NCI-H2107 treated with DMSO at 0.1 percent for 48 hours (cell line): ENCODE measurements at regions not wholly inside any gene's neighbourhood (a gene's known extent, or its start where the extent isn't known, plus 50 kb on each side); places are given as distances from the start of the nearest gene placed in this dataset.

Experiments used
- DNase-seq: peaks from one replicate; lab custom pipeline; 2025; ENCODE audit not compliant: unreplicated experiment; lab: John Stamatoyannopoulos, UW

DNA sequence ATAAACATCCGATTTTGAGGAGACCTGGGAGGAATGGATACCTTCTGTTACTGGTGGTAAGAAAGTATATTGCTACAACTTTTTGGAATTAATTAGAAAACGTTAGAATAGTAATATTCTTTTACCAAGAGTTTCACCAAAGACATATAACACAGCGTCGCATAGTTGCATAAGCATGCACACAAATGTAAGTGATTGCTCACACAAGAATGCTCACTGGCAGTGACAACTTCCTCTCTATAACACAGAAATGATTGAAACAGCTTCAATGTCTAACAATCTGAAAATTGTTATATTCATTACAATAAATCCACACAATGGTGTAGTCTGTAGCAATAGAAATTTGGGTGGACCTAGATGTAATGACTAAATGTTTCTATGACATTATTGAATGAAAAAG lies 998.6 kb downstream of the TTLL7 start:
- no peak for DNase-seq

- DNase-seq, result no peak
These were observed 1003.0 kb downstream of the TTLL7 start for GRCh38 chr1:82995951-82996350.

GRCh38 chr1:82994616-82995263 lies 1004.2 kb downstream of the TTLL7 start:
- no peak for DNase-seq

DNA sequence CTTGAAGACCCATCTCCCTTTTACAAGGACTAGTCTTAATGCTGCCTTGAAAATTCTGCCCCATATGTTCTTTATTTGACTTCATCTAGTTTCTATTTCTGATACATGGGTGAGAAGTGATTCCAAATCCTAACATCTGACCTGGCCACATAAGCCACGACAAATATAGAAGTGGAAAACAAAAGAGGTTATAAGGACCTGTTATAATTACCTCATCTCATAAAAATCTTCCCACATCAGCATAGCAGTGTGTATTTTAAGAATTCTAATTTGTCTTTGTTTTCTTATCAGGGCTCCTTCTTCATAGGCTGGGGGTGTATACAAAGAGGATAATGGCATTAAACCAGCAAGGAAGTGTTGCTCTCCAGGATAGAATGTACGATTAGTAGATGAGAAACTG lies 1007.4 kb downstream of the TTLL7 start:
- no peak for DNase-seq

GRCh38 chr1:82979593-82980236 lies 1019.2 kb downstream of the TTLL7 start:
- peak; percentile 95 for DNase-seq

GRCh38 chr1:82978461-82979324 lies 1020.2 kb downstream of the TTLL7 start:
- DNase-seq, result no peak

DNA sequence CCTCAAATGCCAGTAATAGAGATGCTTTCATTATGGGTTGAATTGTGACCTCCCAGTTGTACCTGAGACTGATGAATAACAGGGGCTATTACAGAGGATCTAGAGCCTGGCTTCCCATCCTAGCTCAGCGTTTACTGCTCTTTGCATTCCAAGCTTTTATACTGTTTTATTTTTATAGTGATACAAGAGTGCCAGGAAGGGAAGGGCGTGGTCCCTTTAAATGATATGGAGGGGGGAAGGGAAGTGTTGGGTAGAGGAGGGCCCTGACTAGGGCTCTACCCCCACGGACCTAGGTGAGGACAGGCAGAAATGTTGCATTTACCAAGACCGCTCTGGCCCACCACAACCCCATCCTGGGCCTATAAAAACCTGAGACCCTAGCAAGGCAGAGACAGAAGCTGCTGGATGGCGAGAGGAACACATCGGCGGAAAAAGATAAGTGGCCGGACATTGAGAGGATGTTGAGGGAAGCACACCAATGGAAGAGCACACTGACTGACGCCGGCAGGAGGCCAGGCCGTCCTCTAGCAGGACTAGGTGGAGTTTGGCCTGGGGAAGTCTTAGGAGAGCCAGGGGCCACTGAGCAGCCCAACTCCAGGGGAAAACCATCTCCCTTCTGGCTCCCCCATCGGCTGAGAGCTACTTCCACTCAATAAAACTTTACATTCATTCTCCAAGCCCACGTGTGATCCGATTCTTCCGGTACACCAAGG lies 1025.9 kb downstream of the TTLL7 start:
- DNase-seq, result no peak

- no peak for DNase-seq
These were observed 1029.6 kb downstream of the TTLL7 start for GRCh38 chr1:82969340-82969739.

DNA sequence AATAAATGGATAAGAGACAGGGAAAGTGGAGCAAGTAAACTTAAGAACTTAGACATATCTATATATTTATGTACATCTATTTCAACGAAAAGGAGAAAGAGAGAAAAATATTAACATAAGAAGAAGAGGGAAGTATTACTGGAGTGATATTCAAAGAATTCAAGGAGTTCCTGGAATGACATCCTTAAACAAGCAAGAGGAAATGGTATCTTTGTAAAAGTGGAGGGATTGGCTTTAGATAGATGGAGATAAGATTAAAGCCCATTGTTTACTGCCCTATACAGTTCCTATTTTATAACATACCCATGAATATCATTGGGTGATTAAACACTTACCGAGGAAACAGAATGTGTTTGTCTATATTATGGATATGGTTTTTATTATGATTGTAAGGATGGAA lies 1036.3 kb downstream of the TTLL7 start:
- no peak for DNase-seq

GRCh38 chr1:82950606-82951200 lies 1048.2 kb downstream of the TTLL7 start:
- no peak for DNase-seq

- no peak for DNase-seq
These were observed 1050.5 kb downstream of the TTLL7 start for GRCh38 chr1:82948386-82948785.

GRCh38 chr1:82947278-82947677 lies 1051.7 kb downstream of the TTLL7 start:
- no peak for DNase-seq

DNA sequence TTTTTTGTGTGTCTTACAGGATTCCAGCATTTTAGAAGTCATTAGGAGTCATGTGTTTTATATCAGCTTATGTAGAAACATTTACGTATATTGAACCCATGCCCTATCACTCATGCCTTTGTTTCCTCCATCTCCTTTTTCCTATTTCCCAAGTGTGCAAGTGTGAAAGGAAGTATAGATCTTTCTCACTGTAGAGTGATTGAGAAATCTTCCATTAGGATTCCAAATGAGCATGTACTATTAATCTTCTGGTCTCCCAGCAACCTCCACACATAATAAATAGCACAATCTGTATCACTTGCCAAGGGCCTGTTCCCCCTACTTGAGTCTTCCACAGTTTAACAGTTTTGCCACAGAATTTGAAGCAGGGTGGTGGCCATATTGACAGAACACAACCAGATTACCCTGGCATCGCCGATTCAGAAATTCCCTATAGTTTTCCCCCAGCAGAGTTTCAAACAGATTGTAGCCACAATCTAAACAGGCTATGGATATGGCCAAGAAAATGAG lies 1052.8 kb downstream of the TTLL7 start:
- DNase-seq, result no peak

DNA sequence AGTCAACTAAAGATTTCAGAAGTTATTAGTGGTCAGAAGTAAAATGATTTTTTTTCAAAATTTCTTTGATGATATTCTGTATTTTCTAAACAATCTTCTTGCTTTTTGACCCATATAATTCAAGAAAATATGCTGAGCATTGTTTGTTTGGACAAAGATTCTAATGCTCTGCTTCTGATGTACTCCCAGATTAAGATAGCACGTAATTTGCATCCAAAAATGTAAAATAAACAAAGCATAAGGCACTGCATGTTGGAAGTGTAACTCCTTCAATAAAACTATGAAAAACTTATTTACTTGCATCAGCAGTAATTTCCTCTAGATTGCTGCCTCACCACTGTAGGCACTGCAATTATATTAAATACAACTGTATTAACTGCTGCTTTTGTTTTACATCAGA lies 1054.1 kb downstream of the TTLL7 start:
- DNase-seq, result no peak

GRCh38 chr1:82934074-82934473 lies 1064.9 kb downstream of the TTLL7 start:
- no peak for DNase-seq

DNA sequence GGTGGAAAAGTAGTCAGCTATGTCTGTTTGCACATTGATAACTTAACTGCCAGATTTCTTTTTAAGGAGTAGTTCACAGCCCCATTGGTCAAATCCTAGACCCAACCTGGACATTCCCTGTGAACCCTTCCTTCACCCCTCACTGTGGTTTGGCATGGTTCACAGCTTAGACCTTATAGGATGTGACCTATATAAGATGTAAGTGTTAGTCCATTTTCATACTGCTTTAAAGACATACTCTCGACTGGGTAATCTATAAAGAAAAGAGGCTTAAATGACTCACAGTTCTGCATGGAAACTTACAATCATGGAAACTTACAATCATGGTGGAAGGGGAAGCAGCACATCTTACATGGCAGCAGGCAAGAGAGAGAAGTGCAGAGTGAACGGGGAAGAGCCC lies 1066.2 kb downstream of the TTLL7 start:
- no peak for DNase-seq

DNA sequence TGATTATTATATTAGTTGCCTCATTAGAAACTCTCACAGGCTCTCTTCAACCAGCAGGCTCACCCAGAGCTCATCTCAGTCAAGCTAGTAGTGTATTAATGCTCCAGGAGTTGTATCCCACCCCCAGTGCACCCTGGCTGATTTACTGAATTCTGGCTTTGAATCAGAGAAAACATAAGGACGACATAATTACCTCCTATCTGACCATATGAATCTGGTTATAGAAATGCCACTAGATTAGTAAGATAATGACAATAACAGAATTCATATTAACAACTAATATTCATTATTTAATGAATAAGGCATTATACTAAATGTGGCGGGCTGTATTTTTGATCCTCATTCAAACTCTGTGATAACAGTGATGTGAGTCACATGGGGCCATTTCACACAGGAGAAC lies 1066.7 kb downstream of the TTLL7 start:
- no peak for DNase-seq

GRCh38 chr1:82931006-82931405 lies 1067.9 kb downstream of the TTLL7 start:
- DNase-seq, result no peak

GRCh38 chr1:82927753-82928152 lies 1071.2 kb downstream of the TTLL7 start:
- DNase-seq, result no peak

DNA sequence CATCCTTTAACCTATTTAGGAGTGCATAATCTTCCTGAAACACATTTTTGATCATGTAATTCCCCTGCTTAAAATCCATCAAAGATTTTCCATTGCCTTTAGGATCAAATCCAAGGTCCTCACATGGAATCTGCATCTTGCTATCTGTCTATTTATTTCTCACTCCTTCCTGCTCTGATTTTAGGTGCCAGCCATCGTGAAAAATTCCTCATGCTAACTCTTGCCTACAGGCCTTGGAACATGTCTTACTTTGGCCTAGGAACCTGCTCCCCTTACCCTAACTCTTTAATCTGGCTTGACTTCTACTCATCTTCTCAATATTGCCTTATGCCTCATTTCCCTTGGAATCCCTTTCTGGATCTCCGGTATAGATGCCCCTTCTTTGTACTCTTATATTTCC lies 1074.3 kb downstream of the TTLL7 start:
- no peak for DNase-seq

DNA sequence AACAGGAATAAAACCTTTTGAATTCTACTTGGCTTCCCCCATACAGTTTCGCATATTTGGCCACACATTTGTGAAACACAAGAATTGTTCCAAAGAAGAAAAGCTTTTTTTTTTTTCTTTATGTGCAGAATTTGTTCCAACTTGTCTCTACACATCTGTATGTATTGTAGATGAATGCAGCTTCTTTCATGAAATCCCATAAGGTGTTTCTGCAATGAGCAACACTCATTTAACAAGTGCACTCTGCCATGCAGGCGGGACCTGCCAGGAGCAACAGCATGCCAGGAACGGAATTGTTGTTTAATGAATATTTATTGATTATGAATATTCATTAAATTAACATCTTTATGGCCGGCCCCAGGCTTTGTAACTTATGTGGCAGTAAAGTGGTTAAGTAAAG lies 1075.0 kb downstream of the TTLL7 start:
- DNase-seq, result no peak
